Stimulated activated CD4-positive, alpha-beta T cell treated with anti-CD3 and anti-CD28 coated beads, TNF-alpha, amount 100 ng/mL, for 1 hour (primary cell): ENCODE measurements at regions not wholly inside any gene's neighbourhood (a gene's known extent, or its start where the extent isn't known, plus 50 kb on each side); places are given as distances from the start of the nearest gene placed in this dataset.
"Not testable (repeated sequence)": the region's sequence is repeated elsewhere in the genome, so short reads cannot be mapped to it uniquely, and the experiment has no call there.

ENCODE experiments used
- DNase-seq, 3 donors: peaks; one replicate each; pipeline ENCODE4 v3.0.0-alpha.2; 2020; ENCODE audit warnings: low read depth in 3 of 3, low spot score in 1 of 3

DNA sequence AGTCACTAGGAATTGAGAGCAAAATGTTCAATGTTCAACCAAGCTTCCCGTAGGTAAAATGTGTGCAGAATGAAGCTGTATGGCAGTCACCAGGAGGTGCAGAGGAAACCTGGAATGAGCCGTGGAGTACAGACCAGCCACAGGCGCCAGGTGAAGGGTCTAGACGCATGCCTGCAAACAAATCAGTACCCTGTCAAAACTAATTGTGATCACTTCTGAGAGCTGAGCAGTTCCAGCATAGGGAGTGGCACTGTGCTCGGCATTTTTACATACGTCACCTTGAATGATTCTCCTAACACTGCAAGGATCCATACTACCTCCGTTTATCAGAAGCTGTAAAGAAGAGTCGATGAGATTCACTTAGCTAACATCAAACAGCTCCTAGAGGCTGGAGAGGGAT lies 346.1 kb upstream of the ID2 start:
- DNase-seq: no peak

DNA sequence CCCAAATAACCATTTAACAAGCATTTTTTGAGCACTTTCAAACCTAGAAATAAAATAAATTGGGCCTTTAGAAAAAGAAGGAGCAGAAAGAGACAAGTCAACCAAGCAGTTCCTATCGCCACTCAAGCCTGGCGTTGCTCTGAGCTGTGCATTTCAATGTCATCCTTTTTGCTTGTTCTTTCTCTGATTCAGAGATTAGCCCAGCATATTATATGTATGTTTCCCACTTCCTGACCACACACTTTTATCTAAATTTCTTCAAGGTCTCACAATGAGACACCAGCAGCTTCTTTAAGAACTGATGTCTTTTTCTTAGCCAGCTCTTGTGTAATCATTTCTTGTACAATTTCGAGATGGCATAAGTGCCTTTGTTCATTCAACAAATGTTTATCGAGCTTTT lies 344.5 kb upstream of the ID2 start:
- no peak for DNase-seq

DNA sequence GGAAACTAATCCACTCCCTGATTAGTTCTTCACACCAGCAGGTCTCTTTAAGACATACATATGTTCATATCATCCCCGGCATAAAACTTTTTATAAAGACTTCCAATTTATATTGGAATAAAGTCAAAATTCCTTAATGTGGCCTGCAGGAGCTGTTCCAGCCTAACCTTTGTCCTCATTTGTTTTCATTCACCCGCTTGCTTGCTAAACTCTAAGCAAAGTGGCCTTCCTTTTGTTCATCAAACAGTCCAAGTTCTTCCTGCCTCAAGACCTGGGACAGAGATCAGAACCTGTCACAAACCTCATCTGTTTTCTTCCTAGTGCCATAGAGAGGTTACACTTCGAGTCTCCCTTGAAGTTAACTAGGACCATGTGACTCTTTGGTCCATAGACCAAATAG lies 339.4 kb upstream of the ID2 start:
- no peak for DNase-seq

DNA sequence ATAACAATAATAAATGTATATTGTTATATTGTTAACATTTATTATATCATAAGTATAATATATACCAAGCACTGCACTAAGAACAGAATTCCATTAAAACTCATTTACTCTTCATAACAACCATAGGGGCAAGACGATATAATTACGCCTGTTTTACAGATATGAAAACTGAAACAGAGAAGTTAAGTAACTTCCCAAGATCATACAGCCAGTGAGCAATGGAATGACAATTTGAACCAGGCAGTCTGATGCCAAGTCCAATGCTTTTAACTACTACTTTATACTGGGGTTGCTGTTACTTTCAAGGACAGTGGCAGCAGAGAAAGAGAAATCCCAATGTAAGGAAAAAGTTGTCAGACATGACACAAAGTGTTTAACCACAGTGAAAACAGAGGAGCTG lies 338.8 kb upstream of the ID2 start:
- DNase-seq: no peak

DNA sequence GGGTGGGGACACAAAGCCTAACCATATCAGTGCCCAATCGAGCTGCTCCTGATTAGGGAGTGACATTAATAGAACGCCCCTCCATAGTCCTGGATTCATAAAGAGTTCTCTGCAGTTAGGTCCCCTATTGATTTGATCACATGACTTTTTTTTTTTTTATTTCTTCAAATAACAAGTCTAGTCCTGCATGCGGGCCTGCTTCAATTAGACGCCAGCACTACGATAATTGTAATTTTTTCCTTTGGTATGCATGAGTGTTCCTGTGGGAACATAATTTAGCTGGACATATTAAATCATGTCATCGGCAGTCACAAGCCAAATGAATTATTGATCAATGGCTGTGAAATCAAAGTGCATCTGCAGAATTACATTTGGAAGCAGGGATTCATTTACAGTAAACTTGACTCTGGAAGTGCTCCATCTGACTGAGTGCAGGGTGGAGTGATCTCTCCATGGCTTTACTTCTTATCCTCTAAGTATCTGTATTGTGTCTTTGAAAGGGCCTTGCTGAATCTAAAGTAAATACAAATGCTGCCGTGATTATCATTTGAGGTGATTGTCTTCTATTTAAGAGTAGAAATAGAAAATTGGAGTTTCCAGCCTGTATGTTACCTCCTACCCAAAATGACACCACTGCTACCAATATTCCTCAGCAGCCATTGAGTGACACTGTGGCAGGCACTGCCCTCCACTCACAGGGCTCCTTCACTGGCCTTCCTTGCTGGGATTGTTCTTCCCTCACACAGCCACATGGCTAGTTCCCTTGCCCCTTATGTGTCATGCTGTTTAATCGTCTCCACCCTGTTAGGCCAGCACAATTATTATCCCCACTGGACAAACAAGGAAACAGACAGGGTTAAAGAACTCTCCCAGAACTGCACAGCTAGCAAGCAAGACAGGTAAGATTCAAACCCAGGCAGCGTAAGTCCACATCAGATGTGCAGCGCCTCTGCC lies 337.4 kb upstream of the ID2 start:
- no peak for DNase-seq

DNA sequence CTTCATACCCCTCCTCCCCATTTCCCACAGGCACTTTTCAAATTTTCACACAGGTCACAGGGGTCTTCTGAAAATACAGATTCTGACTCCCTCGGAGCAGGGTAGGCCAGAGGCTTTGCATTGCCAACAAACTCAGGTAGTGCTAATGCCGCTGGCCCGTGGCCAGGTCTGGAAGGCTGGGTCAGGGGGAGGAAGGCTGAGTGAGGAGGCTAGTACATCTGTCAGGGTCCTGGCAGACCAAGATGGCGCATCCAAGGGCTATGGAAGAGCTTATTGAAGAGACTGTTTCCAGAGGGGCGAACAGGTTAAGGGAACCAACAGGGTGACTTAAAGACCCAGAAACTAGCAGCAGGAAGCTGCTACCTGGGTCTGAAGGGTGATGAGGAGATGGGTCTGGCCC lies 336.7 kb upstream of the ID2 start:
- no peak for DNase-seq

DNA sequence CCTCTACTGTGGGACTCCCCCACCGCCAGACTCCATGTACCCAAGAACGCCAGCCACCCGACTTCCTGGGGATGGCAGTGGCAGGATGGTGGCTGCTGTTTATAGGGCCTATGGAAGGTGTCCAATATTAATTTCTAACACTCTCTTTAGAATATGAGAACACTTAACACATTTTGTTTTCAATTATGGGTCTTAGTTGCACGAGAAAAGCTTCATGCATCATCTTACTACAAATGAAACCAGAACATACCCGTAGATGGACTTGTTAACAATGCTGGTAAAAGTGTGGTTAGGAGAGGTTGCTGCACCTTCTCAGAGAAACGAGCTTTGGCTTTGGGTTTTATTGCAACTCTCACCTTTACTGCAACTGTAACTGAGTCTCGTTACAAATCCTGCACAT lies 335.6 kb upstream of the ID2 start:
- no peak for DNase-seq

DNA sequence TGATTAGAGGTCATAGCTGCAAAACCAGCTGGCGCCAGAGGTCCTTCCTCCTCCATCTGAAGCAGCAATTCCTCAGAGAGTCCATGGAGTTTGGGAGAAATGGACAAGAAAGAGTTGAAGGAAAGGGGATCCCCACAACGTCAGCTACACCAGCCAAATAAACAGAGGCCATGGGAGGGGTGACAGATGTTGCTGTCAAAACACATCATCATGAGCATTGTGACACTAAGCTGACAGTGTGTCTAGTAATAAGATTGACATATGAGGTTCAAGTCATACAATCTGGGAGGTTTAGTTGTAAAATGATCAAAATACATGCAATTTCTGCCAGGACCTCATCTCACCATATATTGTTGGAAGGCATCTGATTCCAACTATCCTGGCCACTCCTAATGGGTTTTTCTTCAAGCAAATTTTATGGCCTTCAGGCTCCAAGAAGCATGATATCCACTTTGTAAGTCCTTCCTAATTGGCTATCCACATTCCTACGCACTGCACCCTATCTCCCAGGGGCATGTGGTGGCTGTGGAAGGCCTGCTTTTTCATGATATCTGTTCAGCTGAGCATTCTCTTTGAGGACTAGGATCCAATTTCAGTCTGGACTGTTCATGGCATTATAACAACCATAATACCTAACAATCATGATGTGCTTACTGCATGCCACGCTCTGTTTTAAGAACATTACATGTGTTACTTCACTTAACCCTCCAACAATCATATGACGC lies 335.0 kb upstream of the ID2 start:
- no peak for DNase-seq

DNA sequence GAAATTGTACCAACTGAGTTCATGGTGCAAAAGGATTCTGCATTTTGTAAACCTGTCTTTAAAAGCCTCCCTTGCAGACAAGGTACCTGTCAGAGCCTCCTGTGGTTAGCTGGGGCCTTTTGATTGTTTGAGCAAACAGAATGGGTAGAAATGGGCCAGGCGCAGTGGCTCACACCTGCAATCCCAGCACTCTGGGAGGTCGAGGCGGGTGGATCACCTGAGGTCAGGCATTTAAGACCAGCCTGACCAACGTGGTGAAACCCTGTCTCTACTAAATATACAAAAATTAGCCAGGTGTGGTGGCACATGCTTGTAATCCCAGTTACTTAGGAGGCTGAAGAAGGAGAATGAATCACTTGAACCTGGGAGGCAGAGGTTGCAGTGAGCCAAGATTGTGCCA lies 332.9 kb upstream of the ID2 start:
- DNase-seq: not testable (repeated sequence)

DNA sequence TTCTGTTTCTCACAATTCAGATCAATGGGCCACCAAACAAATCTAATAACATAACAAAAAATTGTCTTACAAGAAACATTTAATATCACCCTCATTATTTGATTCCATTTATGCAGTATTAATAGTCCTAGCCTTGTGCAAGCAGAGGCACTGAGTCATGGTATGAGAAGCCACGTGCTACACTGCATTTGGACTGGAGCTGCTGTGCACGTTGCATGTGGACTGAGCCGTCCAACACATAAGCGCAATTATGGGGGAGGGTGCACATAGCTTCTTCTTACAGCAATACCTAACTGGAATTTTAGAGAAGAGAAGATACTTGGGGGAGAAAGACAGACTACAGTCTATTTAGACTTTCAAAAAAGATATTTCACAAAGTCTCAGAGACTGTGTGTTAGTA lies 329.6 kb upstream of the ID2 start:
- no peak for DNase-seq

DNA sequence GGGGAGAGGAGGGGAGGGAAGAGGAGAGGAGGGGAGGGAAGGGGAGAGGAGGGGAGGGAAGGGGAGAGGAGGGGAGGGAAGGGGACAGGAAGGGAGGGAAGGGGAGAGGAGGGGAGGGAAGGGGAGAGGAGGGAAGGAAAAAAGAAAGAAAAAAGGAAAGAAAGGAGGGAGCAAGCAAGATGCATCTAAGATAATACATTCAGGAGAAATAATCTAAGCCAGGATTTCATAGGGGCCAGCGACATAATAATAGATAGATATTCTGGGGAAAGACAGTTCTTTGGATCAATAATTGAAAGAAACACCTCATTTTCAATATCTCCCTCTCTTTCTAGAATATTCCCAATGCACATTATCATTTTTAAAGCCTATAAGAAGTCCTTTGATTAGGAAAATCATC lies 328.9 kb upstream of the ID2 start:
- no peak for DNase-seq

DNA sequence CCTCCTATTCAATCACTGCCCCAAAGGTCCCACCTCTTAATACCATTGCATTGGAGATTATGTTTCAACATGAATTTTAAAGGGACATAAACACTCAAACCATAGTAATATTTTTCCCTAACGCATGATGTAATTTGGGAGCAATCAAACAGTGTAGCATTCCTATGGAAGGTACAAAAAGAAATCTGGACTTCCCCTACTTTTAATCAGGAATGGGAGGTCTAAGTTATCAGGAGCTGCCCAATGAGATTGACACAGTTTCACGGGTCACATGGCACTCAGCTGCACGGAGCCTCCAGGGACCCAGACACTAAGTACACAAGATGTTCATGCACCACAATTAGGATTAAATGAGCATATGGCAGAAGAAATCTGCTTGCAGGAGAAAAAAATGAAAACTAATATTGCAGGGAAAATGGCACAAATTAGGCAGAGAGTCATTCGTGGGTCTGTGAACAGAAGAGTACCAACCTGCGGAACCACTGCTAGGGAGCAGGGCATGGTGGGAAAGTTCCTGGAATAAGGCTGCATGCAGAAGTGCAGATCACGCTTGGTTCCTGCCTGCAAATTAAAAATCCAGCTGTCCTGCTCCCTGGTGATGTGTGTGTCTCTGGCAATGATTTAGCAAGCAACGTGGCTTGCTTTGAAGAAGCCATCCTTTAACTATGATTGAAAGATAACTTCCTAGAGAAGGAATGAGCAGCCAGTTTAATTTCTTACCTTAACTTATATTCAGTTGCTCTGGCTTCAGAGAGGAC lies 326.6 kb upstream of the ID2 start:
- DNase-seq: no peak

DNA sequence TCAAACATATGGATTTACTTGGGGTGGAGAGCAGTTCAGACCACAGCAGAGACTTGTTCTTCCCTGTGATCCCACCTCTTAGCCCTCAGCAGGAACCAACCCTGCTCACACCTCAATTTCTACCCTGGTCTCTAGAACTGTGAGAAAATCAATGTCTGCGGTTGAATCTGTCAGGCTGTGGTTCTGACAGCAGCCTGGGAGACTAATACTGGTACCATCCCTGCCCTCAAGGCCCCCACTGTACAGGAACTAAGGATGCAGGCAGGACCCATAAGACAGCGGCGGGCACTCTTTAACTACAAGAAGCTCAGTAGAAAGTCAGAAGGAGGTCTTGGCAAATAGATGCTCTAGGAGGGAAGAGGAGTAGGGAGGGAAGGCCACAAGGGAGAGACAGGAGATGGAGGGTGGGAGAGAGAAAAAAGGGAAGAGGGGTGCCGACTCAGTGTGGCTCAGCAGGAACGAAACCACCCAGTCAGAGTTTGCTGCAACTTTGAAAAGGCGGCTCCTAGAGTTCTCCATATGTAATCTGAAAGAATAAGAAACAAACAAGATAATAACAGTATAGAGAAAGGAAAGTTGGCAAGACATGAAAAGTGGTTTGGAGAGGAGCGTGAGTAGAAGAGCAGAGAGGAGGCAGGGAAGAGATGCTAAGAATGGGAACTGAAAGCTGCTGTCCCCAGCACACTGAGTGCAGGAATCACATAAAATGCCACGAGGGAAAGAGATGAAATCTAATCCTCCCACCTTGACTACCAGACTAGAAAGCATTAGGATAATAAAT lies 323.9 kb upstream of the ID2 start:
- DNase-seq: no peak

DNA sequence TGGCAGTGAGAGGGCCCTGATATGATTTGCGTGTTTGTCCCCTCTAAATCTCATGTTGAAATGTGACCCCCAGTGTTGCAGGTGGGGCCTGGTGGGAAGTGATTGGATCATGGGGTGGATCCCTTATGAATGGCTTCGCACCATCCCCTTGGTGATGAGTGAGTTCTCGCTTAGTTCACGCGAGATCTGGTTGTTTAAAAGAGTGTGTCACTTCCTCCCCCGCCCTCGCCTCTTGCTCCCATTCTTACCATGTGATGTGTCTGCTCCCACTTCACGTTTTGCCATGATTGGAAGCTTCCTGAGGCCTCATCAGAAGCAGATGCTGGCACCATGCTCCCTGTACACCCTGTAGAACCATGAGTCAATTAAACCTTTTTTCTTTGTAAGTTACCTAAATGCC lies 319.9 kb upstream of the ID2 start:
- DNase-seq: no peak

DNA sequence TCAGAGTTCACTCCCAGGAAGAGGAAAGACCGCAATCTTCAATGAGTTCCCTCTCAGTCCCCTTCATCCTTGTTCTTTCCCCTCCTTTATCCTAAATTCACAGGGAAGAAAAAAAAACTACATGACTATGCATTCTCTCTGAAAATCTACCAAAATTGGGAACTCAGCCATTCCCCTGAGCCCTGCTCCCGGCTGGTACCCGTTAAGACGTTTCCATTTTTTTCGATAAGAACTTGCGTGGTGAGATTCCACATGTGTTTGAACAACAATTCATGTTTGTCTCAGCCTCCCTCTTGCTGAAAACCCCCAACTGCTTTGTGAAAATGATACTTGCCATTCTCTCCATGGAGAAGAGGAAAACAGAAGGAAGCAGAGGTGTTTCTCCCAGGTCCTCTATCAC lies 318.7 kb upstream of the ID2 start:
- no peak for DNase-seq

DNA sequence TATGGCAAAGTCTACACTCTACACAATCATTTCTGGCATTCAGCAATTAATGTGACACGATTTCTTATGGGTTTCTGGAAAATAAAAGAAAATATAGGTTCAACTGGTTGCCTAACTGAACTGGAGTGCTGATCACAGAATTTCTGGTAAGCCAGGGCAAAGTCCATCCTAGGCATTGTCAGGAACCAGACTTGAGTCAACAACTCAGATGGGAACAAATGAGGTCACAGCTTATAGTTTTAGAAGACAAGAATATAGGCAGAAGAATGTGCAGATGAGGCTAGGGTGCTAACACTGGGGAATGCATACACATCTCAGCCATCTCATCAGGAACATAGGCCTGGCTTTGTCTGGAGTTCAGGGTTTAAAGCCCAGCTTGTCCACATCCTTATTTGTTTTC lies 317.2 kb upstream of the ID2 start:
- DNase-seq: no peak

DNA sequence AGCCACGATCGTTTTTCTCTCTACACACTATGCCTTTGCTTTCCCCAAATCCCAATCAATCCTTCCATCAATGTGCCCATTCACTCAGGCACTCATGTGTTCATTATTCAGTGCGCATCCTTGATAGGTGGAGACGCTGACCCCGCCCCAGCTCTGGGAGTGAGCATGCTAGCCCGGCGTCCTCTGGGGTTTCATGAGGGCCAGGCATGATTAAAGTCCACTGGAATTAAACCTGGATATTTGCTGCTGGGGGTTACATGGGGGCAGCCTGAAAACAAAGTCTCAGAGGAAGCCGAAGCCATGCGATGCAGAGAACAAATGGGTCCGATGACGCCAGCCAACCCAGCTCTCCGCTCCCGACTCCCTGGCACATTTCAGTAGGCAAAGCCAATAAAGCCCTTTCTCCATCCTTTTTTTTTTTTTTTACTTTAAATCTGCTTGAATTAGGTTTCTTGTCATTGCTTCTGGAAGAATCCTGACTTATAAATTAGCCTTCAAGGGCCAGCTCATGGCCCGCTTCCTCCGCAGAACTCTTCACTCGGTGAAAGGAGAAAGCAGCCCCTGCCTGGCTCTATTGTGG lies 316.4 kb upstream of the ID2 start:
- no peak for DNase-seq

DNA sequence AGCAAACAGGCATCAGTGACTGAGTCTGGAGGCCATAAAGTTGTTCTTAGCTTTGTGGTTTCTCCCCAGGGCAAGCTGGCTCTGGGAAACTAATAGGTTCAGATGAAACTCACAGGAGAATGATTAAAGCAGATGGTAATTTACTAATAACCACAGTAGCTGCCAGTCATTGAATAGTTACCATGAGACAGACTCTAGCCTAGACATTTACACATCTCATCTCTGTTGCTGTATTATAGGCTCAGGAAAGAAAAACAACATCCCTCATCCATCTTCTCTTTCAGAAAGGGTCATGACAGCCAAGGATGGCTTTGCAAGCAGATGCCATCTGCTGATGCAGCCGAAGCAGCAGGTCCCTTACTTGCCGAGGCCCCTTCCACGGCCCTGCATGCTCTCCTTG lies 314.0 kb upstream of the ID2 start:
- DNase-seq: no peak

DNA sequence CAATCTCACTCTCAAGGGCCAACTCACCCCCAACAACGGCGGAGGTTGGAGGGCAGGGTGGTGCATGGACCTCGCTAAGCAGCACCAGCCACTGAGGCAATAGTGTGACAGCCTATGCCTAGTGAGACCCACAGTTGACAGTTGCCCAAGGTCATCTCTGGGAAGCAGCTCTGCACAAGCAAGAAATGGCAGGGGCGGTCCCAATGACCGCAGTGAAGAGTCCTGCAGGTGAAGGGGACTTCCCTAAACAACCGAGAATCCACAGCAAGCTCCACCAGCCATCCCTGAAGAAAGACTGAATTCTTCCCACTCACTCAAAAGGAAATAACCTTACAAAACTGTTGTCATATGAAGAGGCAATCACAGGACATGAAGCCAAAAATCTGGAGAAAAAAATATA lies 313.4 kb upstream of the ID2 start:
- DNase-seq: no peak

DNA sequence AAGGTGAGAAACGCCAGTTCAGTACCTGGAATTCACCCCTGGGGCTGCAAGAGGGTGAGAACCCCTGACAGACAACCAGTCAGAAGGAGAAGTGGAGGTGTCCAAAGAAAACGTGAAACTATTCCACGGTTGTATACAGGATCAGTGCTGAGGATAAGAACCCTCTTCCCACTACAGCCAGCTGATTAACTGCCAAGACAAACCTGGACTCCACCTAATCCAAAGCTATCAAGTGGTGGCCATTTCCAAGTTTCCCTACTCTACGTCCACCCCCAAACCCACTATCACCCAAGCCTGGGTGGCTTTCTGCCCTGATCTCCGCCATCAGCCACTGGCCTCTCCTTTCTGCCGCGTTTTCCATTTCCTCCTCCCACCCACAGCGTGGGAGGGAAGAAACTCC lies 312.3 kb upstream of the ID2 start:
- no peak for DNase-seq
